ENCODE measurements at regions not wholly inside any gene's neighbourhood (a gene's known extent, or its start where the extent isn't known, plus 50 kb on each side); places are given as distances from the start of the nearest gene placed in this dataset.
"Not testable (repeated sequence)": the region's sequence is repeated elsewhere in the genome, so short reads cannot be mapped to it uniquely, and the experiment has no call there.

DNA sequence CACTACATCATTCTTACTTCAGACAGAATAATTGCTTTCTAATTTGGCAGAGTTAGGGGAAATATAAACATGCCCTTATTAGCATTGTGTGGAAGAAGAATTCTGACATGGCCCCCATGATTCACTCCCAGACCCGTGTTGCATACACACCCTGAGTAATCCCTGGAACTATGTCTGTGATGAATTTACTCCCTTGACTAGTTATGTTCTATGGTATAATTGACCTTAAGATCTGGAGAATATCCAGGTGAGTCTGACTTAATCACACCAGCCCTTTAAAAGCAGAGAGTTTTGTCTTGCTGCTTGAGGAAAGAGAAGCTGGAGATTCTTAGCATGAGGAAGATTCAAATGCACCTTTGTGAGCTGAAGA is 262.9 kb downstream of the SOX4 start:
- DNase-seq = no peak

DNA sequence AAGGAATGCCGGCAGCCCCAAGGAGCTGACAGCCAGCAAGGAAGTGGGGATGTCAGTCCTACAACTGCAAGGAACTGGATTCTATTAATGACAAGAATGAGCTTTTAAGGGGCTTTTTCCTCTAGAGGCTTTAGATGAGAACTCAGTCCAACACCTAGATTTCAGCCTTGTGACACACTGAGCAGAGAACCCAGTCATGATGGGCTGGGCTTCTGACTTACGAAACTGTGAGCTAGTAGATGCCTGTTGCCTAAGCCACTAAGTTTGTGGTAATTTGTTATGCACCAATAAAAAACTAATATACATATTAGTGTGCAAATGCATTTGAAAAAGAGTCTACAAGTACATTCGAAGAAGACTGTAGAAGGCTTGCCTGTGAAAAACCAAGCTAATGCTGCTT is 263.3 kb downstream of the SOX4 start:
- no peak for DNase-seq

DNA sequence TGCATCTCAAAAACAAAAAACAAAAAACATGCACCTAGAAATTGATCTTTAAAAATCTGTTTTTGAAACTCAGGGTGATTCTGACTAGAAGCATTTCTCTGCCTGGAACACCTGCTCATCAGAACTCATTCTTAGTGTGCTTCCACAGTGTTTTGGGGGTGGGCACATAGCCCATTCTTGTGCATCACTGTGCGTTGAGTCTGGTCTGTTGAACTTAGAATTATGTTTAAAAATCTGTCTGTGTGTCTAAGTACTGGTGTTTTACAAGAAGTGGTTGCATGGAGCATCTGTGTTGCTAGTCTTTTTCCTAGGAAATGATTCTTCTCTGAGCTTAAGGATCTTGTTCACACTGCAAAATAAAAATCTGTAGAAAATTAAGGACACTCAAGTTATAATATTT is 264.5 kb downstream of the SOX4 start:
- DNase-seq = no peak

DNA sequence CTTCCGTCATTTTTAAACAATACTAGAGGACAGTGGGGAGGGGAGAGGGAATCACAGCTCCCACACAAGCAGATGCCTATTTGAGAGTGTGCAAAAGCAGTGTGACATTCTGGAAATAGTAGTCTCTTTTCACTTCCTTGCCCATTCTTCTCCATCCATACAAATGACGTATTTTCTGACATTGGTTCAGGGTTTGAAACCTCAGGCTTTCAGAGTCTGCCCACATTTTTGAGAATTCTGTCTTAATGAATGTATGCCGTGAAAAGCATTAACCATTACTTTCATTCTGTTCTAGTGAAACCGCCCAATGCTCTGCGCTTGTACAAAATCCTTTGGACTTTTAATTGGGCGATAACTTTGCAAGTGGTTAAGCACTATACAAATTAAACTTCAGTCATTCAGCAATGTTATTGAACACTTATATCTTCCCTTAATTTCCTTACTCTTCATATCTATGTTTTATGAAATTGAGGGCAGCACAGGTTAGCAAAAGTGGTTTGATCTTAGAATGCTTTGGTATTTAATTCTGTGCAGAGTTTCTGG is 265.7 kb downstream of the SOX4 start:
- no peak for DNase-seq

DNA sequence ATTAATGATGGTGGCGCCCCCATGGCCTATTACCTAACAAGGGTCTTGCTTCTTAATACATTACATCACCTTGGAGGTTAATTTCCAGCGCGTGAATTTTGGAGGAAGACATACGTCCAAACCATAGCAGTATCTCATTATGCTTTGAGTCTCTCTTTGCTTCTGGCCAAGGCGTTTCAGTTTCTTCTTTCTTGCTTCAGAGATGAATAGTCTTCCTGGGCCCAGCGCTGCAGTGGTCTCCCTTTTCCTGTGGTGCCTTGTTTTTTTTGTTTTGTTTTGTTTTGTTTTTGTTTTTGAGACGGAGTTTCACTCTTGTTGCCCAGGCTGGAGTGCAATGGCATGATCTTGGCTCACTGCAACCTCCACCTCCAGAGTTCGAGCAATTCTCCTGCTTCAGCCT is 268.4 kb downstream of the SOX4 start:
- no peak for DNase-seq

DNA sequence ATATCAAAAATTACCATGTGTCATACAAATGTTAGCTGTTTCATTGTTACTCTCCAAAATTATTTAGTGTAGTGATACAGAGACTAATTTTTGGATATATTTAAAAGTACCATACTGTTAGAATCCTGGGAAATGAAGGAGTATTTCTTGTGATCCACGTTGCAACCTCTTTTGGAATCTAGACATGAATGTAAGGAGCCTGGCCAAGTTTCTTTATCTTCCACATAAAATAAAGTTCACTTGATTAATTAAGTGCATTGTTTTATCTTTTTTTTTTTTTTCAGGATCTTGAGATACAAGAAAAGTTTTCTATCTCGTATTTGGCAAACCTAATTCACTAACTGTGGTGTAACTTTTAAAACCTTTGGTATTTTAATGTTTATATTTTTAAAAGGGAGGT is 270.7 kb downstream of the SOX4 start:
- DNase-seq = no peak

DNA sequence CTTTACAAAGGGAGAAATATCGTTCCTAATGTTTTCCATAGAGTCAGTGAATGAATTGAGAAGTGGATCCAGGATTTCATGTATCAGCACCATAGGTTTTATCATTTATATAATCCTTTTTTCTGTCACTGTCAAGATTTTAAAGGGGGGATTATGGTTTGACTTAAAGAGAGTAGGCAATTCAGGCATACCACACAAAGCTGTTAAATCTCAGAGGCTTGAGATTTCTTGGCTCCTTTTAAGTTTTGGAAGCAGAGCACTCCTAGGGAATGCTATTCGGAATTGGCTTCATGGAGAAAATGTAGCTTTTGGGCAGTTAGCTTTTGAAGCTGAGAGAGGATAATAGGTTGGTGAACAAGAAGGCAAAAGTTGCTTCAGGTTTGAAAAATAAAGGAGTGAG is 274.7 kb downstream of the SOX4 start:
- DNase-seq = no peak

DNA sequence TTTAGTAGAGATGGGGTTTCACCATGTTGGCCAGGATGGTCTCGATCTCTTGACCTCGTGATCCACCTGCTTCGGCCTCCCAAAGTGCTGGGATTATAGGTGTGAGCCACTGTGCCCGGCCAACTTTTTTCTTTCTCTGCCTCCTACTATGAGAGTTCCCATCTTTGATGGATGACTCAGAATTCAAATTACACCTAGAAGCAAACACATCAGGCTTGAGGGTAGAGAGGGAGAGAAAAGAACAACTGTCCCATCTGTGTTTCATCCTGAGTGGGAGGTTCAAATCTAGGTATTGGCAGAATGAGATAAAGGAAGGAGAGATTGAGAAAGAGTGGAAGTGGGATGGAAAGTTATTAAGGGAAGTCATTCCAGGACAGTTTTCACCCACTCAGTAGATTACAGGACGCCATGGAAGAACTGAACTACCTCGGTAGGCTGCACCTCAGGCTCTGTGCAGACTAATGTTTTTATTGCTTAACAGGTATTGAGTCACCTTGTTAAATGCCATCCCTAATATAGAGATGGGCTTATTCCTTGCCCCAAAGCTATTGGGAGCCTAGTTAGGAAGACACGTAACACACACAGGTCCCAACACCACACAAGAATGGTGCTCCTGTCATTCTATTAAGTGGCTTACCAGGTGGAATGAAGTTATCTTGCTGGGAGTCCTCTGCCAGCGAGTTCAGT is 275.7 kb downstream of the SOX4 start:
- no peak for DNase-seq

DNA sequence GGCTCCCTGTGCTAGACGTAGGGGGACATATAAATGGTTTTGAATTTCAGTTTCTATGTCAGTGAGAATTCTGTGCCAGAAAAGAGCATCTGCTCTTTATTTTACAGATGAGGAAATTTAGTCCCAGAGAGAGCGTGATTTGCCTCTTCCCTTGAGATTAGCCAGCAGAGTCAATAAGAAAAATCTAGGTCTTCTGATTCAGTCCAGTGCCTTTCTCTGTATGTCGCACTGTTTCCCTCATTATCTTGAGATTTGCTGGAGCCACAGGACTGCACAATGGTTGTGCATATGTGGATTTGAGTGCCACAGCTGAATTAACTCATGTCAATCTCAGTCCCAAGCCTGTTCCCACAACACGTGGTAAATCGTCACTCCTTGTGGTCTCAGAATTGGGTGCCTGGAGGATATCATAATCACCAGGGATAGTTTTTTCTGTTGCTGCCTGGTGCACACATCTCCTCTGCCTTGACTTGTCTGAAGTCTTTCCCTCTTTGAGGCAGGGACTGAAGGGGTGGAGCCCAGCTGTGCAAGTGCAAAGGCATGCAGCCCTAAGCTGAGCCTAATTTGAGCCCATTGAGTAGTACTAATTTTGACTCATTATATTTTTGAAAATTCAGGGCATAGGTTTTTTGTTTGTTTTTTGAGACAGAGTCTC is 276.7 kb downstream of the SOX4 start:
- no peak for DNase-seq

DNA sequence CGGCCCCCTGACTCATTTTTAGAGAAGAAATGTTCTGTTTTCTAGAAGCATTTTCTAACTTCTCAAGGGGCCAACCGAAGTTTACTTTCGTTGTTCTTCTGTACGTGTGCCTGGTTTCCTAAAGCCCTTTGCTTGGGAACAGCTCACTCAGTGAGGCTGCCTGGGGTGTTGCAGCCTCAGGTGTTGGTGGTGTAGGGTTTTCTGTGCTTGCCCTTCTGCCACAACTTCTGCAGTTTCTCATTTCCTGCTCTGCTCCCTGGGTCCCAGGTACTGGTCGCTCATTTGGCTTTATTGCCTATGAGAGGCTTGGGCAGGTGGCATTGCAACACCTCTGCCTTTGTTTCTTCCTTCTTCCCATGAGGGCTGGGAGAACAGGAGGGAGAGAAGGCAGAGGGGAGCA is 278.3 kb downstream of the SOX4 start:
- no peak for DNase-seq

DNA sequence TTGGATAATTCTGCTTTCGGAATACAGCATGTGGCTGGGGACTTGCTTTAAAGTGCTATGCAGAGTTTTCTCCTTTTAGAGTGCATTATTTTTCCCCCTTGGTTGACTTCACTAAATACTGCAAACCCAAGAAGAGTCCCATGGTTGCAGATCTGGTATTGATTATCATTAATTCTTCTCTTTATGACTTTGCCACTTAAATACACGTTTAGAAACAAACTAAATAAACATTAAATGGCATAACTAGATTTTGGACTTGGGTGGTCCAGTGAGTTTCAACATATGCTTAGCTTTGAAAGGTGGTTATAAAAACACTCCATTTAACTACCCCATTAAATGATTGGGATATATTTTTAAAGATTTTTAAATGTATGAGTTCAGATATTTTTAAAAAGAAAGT is 279.2 kb downstream of the SOX4 start:
- DNase-seq = no peak

DNA sequence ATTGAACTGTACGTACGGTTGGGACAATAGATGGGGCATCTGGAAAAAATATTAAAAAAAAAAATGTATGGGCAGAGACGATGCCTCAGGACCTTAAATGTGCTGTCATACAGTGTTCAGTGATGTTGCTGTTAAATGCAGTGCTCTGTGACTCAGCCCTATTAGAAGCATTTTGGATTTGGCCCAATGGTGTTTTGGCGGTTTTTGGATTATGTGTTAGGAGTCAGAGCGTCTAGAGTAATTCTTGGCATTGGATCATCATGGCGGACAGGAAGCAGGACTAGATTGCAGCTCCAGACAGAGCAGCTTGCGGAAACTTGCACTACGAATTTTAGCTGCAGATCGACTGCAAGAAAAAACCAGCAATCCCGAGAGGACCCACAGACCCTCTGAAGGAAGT is 280.0 kb downstream of the SOX4 start:
- no peak for DNase-seq

DNA sequence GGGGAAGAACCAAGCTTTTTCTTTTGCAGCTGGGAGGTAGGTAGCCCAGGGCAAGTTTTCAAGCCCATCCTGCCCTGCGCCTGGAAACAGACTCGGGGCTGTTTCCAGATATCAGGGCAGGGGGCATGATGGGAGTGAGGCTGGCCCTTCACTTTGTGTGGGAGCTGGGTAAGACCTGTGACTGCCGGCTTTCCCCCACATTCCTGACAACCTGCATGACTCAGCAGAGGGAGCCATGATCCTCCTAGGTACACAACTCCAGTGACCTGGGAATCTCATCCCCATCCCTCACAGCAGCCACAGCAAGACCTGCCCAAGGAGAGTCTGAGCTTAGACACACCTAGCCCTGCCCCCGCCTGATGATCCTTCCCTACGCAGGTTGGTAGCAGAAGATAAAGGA is 280.8 kb downstream of the SOX4 start:
- DNase-seq = no peak

DNA sequence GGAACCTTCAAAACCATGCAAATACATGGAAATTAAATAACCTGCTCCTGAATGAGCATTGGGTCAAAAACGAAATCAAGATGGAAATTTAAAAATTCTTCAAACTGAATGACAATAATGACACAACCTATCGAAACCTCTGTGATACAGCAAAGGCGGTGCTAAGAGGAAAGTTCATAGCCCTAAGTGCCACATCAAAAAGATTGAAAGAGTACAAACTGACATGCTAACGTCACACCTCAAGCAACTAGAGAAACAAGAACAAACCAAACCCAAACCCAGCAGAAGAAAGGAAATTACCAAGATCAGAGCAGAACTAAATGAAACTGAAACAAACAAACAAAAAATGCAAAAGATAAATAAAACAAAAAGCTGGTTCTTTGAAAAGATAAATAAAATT is 283.5 kb downstream of the SOX4 start:
- DNase-seq = not testable (repeated sequence)

DNA sequence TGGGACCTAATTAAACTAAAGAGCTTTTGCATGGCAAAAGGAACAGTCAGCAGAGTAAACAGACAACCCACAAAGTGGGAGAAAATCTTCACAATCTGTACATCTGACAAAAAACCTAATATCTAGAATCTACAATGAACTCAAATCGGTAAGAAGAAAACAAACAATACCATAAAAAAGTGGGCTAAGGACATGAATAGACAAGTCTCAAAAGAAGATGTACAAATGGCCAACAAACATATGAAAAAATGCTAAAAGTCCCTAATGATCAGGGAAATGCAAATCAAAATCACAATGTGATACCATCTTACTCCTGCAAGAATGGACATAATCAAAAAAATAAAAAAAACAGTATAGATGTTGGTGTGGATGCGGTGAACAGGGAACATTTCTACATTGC is 286.7 kb downstream of the SOX4 start:
- DNase-seq = not testable (repeated sequence)

DNA sequence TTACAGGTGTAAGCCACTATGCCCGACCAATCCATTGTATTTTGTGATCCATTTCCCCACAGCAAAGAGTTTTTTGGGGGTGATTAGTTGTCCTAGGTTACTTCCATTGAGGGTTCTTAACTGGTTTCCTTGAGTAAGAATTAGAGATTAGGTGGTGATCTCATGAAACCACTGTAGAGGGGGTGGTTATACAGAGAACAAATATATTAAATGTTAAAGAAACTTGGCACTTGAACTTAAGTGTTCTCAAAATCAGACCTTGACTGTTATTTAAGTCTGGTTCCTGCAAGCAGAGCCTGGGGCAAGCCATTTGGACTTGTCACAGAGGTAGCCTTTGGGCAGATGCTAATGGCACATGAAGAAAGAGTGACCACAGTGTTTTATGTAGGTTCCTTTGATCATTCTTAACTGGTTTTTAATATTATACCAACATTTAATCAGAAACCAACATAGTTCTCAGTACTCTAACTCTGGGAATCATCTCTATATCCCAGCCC is 288.5 kb downstream of the SOX4 start:
- no peak for DNase-seq

DNA sequence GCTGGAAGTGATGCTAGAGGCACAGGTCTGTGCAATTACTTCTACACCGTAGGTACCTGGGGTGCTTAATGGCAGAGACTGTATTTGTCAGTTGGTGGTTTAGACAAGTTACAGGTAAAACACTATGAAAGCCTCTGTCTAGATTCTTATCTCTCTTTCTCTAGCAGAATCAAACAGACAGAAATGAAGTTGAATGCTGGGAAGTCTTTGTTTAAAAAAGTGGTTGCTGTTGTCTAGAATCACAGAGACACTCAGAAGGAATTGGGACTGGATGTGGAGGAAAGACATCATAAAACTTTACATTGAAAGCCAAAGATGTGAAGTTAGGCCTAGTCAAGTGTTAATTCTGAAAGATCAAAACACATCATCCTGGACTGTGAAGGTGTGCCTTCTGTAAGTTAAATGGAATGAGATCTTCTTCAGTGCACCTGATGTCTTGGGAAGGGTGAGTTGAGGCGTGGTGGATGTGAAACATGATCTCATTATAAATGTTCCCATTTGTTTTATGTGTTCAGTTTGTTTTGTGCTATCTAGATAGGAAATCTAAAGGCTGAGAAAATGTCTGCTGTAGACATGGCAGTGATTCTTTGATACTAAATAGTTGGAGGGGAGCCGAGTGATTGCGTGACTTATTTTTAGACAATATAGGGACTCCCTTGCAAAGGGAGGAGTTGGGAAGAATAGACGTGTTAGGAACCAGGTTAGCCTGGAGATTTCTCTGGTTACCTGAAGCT is 290.2 kb downstream of the SOX4 start:
- no peak for DNase-seq

DNA sequence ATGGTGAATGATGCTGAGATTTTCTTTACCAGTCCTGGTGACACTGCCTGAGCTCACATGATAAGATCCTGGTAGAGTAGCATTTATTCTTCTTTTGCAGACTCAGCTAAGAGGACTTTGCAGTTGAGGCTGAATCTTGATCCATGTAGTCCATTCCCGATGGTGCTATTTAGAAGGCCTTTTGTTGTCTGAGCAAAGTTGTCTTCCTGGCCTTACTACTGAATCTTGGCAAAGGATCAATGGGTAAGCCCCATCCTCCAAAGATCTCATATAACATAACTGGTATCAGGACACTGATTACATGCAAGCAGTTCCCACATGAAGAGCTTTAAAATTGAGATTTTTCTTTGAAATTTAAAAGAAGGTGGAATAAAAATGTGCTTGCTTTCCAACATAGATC is 291.6 kb downstream of the SOX4 start:
- no peak for DNase-seq

DNA sequence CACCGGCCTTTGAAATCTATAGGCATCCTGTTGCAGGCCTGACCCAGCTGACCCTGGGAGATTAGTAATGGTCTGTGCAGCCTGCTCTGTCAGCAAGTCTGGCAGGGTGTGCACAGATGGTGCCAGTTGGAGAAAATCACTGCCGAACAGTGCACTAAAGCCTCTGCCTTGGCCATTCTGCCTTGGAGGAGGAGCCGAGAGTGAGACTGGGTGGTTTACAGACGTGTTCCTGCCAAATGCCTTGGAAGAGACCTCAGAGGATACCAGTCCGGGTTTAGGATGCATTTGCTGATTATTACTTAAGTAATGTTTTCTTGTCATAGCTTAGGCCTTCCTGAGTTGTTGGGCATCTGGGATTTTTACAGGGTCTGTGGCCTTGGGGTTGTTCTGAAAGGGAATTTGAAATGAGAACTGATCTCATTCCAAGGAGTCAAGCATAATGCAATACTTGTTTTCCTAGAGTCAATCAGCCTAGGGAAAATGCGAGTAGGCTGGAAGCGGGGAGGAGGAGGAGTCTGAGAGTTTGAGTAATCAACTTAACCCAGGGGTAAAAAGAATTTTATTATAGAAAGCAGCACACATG is 292.1 kb downstream of the SOX4 start:
- no peak for DNase-seq

DNA sequence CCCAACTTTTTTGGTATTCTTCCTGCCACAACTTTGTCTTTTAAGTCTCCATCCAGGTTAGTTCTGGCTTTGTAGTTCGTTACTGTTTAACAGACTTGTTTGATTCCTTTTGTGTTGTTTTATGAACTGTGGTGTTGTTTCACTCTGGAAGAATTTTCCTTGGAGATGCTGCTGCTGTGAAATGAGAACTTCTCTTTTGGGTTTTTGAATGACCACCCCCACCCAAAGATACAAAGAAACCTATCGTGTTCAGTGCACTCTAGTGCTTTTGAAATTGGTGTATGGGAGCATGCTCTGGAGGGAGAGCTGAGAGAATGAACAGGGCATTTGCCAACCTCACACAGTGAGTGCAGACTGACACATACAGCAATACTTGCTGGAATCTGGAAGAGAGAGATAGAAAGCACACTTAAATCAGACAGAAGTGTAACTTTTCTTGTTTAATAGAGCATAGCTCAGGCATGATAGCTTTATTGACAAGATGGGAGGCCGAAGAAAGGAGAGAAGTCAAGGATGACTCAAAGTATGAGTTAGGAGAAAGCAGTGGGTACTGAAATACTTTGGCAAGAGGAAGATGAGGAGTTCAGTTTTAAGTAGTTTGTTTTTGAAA is 293.1 kb downstream of the SOX4 start:
- DNase-seq = no peak

DNA sequence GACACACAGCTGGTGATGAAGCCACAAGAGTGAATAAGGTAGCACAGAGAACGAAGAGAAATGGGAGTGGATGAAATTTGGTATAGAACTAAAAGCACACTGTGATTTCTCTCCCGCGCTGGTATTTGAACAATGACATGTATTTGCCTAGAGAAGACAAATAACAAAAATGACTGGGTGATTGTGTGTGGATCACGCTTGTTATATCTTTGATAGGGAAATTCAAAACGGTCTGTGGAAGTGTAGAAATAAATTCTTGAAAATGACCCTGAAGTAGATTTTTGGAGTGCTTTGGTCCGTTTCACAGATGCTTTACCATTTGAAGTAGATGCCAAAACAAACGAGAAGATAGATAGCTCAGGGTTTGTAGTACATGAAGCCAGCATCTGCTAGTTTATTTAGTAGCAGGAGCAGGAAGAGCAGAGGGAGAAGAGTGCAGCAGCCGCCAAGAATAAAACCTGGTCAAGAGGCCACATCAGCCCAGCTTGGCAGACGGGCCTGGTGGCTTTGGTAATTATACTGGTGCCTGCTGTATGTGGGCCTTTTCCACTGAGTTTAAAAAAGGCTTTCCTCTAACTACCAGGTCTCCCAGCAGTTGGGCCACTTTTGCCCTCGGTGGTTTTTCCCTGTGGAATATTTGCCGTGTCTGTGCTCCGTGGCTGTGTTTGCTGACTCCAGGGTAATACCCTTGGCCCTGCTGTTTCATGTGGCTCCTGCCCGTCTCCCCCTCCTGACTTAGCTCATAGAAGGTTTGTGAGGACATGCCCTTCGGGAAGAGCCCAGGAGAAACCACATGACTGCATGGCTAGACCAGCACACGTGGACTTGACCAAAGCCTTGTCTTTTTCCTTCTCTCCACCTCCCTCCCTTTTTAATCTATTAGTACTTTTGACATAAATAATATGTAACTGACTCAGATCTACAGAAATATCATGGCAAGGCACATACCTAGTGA is 294.0 kb downstream of the SOX4 start:
- no peak for DNase-seq

DNA sequence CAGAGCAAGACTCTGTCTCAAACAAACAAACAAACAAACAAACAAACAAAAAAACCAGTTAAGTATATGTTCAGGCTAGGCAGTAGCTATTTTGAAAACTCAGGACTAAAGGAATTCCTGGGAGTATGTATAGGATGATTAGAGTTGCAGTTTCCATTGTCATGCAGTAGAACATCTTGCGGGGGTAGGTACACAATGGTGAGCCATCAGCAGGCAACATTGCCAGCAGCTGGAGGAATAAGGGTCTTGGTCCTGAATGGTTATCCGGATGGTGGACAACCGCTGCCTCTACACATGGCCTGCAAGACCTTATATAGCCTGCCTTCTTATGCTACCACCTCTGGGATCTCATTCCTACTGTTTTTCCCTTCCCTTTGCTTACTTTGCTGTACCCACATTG is 297.5 kb downstream of the SOX4 start:
- DNase-seq = no peak

Data from AML-193 (cell line).